Suprapubic skin (tissue), 3 donors: ENCODE measurements at regions not wholly inside any gene's neighbourhood (a gene's known extent, or its start where the extent isn't known, plus 50 kb on each side); places are given as distances from the start of the nearest gene placed in this dataset.

ENCODE experiments used
- EP300 ChIP-seq: sonication (generic); formaldehyde crosslinking; IDR thresholded peaks from one replicate; pipeline ENCODE4 v1.6.1; 2017; ENCODE audit warnings: antibody characterized with exemption
- POLR2A ChIP-seq, 2 donors: fragments of 450-650 bp; IDR thresholded peaks; one replicate each; pipeline ENCODE4 v1.6.1; 2017; ENCODE audit warnings: antibody characterized with exemption in 2 of 2, mild to moderate bottlenecking in 2 of 2, moderate library complexity in 2 of 2
- TF ChIP-seq, protein P1 (sequence below), 2 donors: fragments of 200-600 bp in 1 of 2; fragments of 450-650 bp in 1 of 2; sonication (generic) in 1 of 2; IDR thresholded peaks; one replicate each; pipeline ENCODE4 v1.5.1; 2016 to 2019; ENCODE audit warnings: antibody characterized with exemption in 2 of 2, mild to moderate bottlenecking in 1 of 2, moderate library complexity in 1 of 2

- TF ChIP-seq, protein P1, sequence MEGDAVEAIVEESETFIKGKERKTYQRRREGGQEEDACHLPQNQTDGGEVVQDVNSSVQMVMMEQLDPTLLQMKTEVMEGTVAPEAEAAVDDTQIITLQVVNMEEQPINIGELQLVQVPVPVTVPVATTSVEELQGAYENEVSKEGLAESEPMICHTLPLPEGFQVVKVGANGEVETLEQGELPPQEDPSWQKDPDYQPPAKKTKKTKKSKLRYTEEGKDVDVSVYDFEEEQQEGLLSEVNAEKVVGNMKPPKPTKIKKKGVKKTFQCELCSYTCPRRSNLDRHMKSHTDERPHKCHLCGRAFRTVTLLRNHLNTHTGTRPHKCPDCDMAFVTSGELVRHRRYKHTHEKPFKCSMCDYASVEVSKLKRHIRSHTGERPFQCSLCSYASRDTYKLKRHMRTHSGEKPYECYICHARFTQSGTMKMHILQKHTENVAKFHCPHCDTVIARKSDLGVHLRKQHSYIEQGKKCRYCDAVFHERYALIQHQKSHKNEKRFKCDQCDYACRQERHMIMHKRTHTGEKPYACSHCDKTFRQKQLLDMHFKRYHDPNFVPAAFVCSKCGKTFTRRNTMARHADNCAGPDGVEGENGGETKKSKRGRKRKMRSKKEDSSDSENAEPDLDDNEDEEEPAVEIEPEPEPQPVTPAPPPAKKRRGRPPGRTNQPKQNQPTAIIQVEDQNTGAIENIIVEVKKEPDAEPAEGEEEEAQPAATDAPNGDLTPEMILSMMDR (IDR thresholded peaks at IDR 0.05) = no peak
- TF ChIP-seq POLR2A (IDR thresholded peaks at IDR 0.05) (no peak), EP300 (no peak)
These were observed 356.7 kb upstream of the DIPK2B start for GRCh38 chrX:45557387-45557786.
